GM18507 (cell line): ENCODE measurements at regions not wholly inside any gene's neighbourhood (a gene's known extent, or its start where the extent isn't known, plus 50 kb on each side); places are given as distances from the start of the nearest gene placed in this dataset.
"Not testable (repeated sequence)": the region's sequence is repeated elsewhere in the genome, so short reads cannot be mapped to it uniquely, and the experiment has no call there.

Source experiments
- DNase-seq: peaks from one replicate; pipeline ENCODE4 v3.0.0; 2011; ENCODE audit warnings: low read depth; ENCODE audit not compliant: insufficient read length; ENCODE audit errors: extremely low spot score
- FAIRE-seq: peaks from 2 replicates; lab custom pipeline; 2011; peaks lifted over from hg19 to GRCh38; lab: Jason Lieb, UNC

DNA sequence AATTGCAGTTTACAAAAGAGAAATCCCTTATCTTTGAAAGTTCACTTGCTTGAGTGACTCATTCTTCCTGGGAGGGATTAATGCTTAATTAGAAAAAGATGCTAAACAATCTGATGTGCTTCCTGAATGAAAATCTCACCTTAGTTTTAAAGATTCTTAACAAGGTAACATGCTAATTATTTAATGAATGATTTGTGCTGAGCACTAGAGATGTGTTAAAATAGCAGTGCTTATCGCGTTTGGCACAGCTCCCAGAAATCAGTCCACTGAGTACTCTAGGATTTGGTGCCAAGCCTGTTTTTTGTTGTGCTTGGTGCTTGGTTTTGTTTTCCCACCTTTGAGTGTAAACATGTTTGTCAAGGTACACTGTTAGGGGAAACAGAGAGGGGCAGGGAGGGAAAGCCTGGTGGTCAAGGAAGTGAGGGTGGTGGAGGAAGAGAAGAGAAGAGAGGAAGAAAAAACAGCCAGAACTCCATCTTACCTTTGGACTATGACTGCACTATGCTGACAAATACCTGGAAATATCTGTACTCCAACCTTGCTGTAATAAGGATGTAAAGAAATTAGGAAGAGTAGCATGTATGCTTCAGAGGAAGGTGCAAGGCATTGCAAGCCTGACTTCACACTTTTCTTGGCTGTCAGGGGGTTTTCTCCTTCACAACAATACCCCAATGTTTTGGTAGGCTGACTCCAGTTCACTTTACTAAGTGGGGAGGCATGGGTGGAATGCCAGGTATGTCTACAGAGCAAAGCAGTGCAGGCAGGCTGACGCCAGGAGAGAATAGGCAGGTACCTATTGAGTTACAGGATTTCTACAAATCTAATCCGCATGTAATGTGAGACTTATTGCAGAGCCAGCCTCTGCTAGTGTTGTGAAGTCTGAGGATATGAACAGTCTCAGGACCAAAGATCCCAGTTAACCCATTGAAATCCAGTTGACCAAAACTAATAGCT is 157.2 kb upstream of the ISL1 start:
- DNase-seq = no peak
- no peak for FAIRE-seq

DNA sequence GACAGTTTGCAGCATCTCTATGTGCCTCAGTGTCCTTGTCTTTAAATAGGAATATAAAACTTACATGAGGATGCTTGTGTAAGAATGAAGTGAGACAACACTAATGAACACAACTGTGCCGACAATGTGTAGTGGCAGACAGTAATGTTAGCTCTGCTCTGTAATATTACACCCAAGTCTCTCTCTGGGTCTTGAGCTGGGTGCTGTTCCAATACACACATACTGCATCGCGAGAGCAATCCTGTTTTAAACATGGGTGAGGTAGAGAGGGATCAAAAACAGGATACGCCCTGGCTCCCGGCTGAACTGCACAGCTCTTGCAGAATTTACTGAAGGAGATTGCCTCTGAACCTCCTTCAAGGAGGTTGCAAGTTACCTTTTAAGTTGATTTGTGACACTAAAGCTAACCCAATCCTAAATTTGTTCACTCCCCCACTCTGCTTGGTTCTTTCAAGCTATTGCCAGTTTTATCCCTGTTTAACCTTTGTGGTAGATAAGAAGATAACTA is 155.2 kb upstream of the ISL1 start:
- no peak for DNase-seq
- no peak for FAIRE-seq

DNA sequence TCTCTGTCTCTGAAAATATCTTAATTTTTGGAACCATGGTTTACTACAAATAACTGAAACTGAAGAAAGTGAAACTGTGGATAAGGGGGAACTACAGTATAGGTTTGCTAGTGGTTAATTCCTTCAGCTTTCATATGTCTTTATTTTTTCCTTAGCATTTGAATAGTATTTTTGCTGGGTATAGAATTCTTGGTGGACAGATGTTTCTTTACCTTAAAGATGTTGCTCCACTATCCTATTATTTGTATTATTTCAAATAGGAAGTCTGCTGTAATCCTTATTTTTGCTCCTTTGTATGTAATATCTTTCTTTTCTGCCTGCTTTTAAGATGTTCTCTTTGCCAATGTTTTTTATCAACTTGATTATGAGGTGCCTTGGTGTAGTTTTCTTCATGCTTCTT is 152.9 kb upstream of the ISL1 start:
- DNase-seq (no peak), FAIRE-seq (no peak)

DNA sequence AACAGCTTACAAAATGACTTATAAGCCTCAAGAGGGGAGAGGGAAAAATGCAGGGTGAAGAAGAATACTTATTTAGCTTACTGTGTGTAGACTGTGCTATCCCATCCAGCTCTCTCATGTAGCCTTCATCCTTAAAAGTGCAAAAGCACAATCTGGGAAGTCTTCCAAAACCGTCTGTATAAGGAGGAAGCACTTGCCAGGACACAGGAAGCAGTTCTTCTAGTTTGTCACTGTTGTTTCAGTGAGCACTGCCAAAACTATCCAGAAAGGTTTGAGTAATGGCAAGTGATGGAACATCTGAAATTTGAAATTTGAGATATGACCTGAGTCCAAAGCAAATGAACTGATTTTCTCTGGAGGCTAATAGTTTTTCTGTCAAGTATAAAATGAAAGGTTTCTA is 140.8 kb upstream of the ISL1 start:
- no peak for FAIRE-seq

DNA sequence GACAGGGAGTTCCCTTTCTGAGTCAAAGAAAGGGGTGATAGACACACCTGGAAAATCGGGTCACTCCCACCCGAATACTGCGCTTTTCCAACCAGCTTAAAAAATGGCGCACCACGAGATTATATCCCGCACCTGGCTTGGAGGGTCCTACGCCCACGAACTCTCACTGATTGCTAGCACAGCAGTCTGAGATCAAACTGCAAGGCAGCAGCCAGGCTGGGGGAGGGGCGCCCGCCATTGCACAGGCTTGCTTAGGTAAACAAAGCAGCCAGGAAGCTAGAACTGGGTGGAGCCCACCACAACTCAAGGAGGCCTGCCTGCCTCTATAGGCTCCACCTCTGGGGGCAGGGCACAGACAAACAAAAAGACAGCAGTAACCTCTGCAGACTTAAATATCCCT is 132.3 kb upstream of the ISL1 start:
- not testable (repeated sequence) for DNase-seq, FAIRE-seq

More for the DNA sequence above, 140.8 kb upstream of the ISL1 start:
- DNase-seq = no peak

DNA sequence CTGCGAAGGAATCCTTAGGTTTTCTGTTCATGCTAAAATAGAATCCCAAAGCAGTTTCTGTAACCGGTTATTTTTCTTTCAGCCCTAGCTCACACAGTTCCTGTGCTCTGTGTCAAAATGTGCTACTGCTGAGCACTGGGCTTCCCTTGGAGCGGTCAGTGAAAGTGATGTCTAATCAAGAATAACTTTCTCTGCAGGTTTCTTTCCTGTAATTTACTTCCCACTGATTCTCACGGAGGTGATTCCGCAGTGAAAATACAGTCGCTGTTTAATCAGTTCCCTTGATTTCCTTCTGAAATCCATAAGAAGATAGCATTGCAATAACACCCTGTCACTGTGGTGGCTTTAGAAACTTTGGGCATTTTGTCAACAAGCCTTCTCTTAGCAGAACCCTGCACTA is 112.0 kb upstream of the ISL1 start:
- DNase-seq (no peak), FAIRE-seq (no peak)

DNA sequence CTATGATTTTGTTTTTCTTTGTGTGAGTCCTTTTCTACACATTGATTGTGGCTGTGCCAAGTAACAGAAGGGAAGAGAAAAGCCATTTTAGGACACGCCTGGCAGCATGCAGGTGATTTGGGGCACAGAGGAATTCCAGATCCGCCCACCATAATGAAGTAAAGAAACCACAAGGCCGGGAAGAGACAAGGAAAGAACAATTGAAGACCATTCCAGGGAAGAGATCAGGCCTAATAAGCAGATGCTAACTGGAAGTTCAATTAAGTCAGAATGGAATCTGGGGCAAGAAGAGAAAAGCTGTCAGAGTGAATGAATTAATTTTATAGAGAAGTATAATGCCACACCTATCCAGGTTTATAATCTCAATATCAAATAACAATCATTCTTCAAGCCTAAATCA is 110.2 kb upstream of the ISL1 start:
- DNase-seq = no peak
- FAIRE-seq = no peak

DNA sequence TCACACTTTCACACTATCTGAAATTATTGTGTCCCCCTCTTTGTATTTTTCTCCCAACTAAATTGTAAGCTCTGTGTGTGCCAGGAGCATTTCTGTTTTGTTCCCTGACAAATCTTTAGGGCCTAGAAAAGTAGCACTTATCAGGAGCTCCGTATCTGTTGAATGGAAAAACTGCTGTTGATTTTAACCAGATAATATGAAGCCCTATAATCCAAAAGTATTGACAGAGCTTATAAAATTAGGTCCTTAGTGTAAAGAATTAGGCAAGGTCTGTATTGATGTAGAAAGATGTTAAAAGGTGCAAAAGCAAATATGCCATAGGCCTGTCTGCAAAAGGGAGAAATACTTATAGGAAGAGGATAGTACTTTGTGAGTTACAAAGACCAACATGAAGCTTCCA is 109.4 kb upstream of the ISL1 start:
- no peak for FAIRE-seq
- no peak for DNase-seq

DNA sequence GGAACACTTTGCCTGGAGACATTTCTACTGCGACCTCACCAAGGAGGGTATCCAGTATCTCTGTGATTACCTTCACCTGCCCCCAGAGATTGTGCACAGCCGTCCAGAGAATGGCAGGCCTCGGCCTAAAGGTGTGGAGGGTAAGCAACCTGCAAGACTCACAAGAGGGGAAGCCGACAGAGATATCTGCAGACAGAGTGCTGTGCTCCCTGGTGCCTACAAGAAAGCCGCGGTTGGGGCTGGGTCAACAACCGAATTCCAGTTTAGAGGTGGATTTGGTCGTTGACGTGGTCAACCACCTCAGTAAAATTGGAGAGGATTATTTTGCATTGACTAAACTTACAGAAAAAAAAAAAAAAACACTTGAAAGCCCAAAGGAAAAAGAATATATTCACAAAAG is 107.8 kb upstream of the ISL1 start:
- no peak for FAIRE-seq
- DNase-seq = no peak

DNA sequence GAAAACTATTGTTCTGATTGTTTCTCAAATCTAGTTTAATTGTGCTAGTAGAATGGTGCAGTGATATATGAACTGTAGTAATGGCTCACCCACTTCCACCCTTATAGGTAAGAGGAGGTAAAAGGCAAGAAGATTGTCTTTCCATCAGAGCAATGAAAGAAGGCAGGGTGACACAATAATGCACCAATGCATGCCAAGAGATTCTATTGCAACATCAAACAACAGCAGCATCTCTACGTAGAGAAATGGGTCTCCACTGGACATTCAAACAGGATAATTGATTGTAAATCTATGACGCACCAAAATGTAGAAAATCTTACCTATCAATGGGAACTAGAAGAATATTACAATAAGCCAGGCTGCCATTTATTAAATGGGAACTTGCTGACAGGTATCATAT is 107.0 kb upstream of the ISL1 start:
- DNase-seq (no peak), FAIRE-seq (no peak)

DNA sequence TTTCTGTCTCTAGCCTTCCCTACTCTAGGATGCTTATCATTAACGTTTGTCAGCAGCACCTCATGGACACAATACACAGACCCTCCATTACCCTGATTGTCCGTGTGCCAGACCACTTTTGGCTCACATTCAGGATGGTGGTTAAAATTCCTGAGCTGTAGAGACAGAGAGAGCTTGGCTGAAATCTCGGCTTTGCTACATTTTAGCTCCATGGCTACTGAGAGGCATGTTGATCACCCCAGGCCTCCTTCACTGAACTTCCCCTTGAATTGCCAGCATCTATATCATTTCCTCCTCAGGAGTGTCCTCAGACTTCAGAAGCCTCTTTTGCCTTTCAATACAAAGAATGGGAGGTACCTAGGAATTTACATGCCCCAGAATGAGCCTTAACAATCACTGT is 104.7 kb upstream of the ISL1 start:
- DNase-seq (no peak), FAIRE-seq (no peak)

DNA sequence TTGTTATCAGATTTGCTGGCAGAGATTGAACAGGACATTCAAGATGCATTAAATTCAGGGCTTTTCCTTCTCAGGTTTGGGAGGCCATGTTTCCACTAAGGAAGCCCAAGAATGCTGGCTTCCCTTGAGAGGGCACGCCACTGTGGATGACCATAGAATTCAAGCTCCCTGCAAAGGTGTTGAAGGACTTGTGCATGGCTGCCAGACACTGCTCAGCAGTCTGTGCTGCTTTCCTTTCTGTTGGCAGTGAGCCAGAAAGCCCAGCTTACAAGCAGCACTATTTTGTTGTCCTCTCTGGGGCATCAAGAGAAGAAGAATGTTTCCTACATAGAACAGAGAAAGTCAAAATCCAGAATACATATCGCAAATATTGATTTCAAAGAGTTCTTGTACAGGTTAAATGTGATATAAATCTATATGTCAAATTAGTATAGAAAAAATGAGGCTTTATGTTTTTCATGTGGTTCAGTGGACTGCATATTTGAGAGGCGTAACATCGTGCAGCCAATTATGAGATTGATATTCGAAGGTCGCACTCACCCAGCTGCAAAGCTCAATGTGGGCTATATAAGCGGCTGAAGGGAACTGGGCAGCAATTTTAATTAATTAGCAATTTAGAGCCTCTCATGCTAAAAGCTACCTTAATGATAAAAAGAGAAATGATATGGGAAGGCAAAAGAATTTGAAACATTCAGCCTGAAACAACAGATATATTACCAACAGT is 103.1 kb upstream of the ISL1 start:
- DNase-seq = no peak

DNA sequence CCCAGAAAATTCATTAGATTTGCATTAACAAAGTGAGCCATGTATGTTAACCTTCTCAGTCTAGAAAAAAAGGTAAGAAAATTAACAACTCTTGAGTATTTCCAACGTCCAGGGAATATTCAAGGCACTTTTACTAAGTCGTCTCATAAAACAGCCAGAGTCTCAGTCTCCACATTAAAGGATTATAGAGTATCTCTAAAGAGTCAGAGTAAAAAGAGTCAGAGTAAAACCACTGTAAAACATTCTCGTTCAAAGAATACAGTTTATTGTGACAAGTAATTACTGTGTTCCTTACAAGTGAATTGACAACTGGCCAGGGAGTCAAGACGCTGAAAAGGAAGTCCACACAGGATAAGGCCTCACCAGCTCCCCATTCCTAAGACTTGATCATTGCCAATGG is 97.2 kb upstream of the ISL1 start:
- FAIRE-seq (no peak), DNase-seq (no peak)

More for the DNA sequence above, 103.1 kb upstream of the ISL1 start:
- no peak for FAIRE-seq

DNA sequence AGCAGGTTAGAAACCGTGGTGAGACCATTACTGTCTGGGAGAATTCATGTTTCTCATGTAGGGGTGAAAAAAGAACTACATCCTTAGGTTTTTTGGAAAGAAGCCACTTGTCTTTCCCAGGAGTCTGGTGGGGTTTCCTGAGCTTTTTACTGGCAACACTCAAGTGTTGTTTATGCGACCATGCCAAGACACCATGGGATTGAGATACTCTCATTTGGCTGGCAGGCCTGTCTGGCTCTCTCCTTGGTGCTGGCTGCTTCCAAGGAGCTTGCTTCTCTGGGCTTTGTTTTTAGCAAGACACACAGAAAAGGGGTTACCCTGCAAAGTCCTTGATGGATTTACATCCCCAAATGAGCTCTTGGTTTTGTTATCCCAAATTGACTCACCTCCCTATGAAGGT is 80.9 kb upstream of the ISL1 start:
- DNase-seq (no peak), FAIRE-seq (no peak)

DNA sequence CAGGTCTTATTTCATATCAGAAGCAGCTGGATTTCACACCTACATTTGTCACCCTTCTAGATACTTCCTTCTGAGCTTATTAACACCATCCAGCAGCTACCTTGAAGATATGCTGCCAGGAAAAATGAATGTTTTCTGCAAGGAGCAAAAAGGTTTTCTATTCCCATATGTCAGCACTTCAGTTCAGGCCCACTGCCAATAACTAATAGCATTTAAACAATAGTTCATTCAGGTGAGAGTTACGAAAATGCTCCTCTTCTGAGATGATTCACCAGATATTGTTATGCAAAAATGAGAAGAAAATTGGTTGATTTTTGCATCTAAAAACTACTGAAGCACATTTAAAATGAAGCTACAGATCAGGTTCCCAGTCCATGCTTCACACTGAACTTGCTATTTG is 56.4 kb upstream of the ISL1 start:
- FAIRE-seq = no peak
- DNase-seq = no peak
